ENCODE measurements at regions not wholly inside any gene's neighbourhood (a gene's known extent, or its start where the extent isn't known, plus 50 kb on each side); places are given as distances from the start of the nearest gene placed in this dataset.

GRCh38 chr15:38028869-38029268, 94.4 kb downstream of the TMCO5A start:
- Histone ChIP-seq H4K20me1 (ENCODE audit: low read depth, low read length) (no peaks in the 10 kb centered on the region), H3K79me2 (ENCODE audit: insufficient read depth, low read length) (no peaks in the 10 kb centered on the region), H3K27me3 (ENCODE audit: low read length) (no peaks in the 10 kb centered on the region), H3K9me2 (replicated peaks; ENCODE audit: insufficient read depth, low read length) (no peaks in the 10 kb centered on the region), H3K36me3 (ENCODE audit: low read length) (no peaks in the 10 kb centered on the region), H3F3A (ENCODE audit: insufficient read depth) (no peaks in the 10 kb centered on the region), H3K9me3 (ENCODE audit: insufficient read depth, low read length) (peaks cover 4% of the 10 kb centered on the region; the same call in 1 of the 2 replicates), H3K27ac (ENCODE audit: low read depth, low read length) (no peak overlapping the region), H2AFZ (ENCODE audit: low read depth, low read length, severe bottlenecking) (no peak overlapping the region), H3K9ac (ENCODE audit: low read length) (no peak overlapping the region), H3K4me3 (ENCODE audit: insufficient read depth, low read length, poor library complexity, severe bottlenecking) (no peak overlapping the region), H3K4me2 (ENCODE audit: low read depth, low read length, poor library complexity, severe bottlenecking) (no peak overlapping the region)
- no peak for TF ChIP-seq EZH2phosphoT487 (conservative IDR thresholded peaks at IDR 0.05; ENCODE audit: low read length)
- TF ChIP-seq, protein P1, sequence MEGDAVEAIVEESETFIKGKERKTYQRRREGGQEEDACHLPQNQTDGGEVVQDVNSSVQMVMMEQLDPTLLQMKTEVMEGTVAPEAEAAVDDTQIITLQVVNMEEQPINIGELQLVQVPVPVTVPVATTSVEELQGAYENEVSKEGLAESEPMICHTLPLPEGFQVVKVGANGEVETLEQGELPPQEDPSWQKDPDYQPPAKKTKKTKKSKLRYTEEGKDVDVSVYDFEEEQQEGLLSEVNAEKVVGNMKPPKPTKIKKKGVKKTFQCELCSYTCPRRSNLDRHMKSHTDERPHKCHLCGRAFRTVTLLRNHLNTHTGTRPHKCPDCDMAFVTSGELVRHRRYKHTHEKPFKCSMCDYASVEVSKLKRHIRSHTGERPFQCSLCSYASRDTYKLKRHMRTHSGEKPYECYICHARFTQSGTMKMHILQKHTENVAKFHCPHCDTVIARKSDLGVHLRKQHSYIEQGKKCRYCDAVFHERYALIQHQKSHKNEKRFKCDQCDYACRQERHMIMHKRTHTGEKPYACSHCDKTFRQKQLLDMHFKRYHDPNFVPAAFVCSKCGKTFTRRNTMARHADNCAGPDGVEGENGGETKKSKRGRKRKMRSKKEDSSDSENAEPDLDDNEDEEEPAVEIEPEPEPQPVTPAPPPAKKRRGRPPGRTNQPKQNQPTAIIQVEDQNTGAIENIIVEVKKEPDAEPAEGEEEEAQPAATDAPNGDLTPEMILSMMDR (IDR thresholded peaks at IDR 0.05; ENCODE audit: insufficient read depth, low read length, poor library complexity, severe bottlenecking), result no peak

DNA sequence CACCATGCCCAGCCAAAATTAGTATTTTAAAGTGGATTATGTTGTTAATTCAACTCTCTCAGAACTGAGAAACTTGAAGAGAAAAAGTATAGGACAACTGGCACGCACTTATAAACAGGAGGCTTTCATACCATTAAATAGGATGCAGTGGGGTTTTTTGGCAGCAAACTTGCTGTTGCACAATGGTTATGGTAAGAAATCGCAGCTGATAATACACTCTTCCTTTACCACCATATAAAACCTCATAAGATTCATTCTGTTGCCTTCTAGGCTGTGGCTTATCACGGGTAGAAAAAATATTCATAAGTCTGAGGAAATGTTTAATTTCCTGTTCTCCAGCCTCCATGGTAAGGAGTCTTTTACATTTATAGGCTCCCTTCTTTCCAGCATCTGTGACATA, 95.3 kb downstream of the TMCO5A start:
- Histone ChIP-seq H3F3A (ENCODE audit: insufficient read depth) (no peaks in the 10 kb centered on the region), H4K20me1 (ENCODE audit: low read depth, low read length) (no peaks in the 10 kb centered on the region), H3K4me3 (ENCODE audit: insufficient read depth, low read length, poor library complexity, severe bottlenecking) (no peak overlapping the region), H3K79me2 (ENCODE audit: insufficient read depth, low read length) (no peaks in the 10 kb centered on the region), H3K4me2 (ENCODE audit: low read depth, low read length, poor library complexity, severe bottlenecking) (no peak overlapping the region), H3K9ac (ENCODE audit: low read length) (no peak overlapping the region), H2AFZ (ENCODE audit: low read depth, low read length, severe bottlenecking) (no peak overlapping the region), H3K9me2 (replicated peaks; ENCODE audit: insufficient read depth, low read length) (no peaks in the 10 kb centered on the region), H3K36me3 (ENCODE audit: low read length) (no peaks in the 10 kb centered on the region), H3K27me3 (ENCODE audit: low read length) (no peaks in the 10 kb centered on the region), H3K27ac (ENCODE audit: low read depth, low read length) (no peak overlapping the region), H3K9me3 (ENCODE audit: insufficient read depth, low read length) (peaks cover 4% of the 10 kb centered on the region; the same call in 1 of the 2 replicates)
- TF ChIP-seq, protein P1 (IDR thresholded peaks at IDR 0.05; ENCODE audit: insufficient read depth, low read length, poor library complexity, severe bottlenecking), result no peak
- no peak for TF ChIP-seq EZH2phosphoT487 (conservative IDR thresholded peaks at IDR 0.05; ENCODE audit: low read length)

DNA sequence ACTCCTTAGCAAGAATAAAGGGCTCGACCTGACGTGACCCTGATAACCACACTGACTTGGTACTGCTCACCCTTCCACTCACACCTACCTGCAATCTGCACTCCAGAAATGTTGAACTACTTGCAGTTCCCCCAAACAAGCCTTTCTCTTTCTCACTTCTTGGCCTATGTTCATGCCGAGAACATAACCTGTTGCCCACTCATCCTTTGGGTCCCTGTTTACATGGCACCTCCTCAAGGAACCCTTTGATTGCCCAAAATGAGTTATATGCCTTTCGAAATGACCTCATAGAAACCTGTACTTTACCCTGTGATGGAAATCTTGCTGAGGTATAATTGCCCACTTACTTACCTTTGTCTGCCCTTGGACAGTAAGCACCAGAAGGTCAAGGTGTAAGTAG, 96.2 kb downstream of the TMCO5A start:
- Histone ChIP-seq H3K36me3 (ENCODE audit: low read length) (no peaks in the 10 kb centered on the region), H3K9ac (ENCODE audit: low read length) (no peak overlapping the region), H3K9me3 (ENCODE audit: insufficient read depth, low read length) (peaks cover 4% of the 10 kb centered on the region; the same call in 1 of the 2 replicates), H3K79me2 (ENCODE audit: insufficient read depth, low read length) (no peaks in the 10 kb centered on the region), H3K4me2 (ENCODE audit: low read depth, low read length, poor library complexity, severe bottlenecking) (no peak overlapping the region), H3K9me2 (replicated peaks; ENCODE audit: insufficient read depth, low read length) (no peaks in the 10 kb centered on the region), H3F3A (ENCODE audit: insufficient read depth) (no peaks in the 10 kb centered on the region), H3K27me3 (ENCODE audit: low read length) (no peaks in the 10 kb centered on the region), H3K27ac (ENCODE audit: low read depth, low read length) (no peak overlapping the region), H4K20me1 (ENCODE audit: low read depth, low read length) (no peaks in the 10 kb centered on the region), H2AFZ (ENCODE audit: low read depth, low read length, severe bottlenecking) (no peak overlapping the region), H3K4me3 (ENCODE audit: insufficient read depth, low read length, poor library complexity, severe bottlenecking) (no peak overlapping the region)
- TF ChIP-seq, protein P1 (IDR thresholded peaks at IDR 0.05; ENCODE audit: insufficient read depth, low read length, poor library complexity, severe bottlenecking), result no peak
